Rectal smooth muscle tissue (tissue), 1 donor: ENCODE measurements at regions not wholly inside any gene's neighbourhood (a gene's known extent, or its start where the extent isn't known, plus 50 kb on each side); places are given as distances from the start of the nearest gene placed in this dataset.

Source experiments
- H3K27ac ChIP-seq: one replicate; pipeline ENCODE4 v1.7.0; 2013; ENCODE audit warnings: low read depth, low read length, inconsistent platforms
- H3K27me3 ChIP-seq: one replicate; pipeline ENCODE4 v1.7.0; 2013; ENCODE audit warnings: low read length; ENCODE audit not compliant: control insufficient read depth, insufficient read depth
- H3K36me3 ChIP-seq: one replicate; pipeline ENCODE4 v1.7.0; 2013; ENCODE audit warnings: low read length; ENCODE audit not compliant: control insufficient read depth, insufficient read depth
- H3K4me1 ChIP-seq: one replicate; pipeline ENCODE4 v1.7.0; 2013; ENCODE audit warnings: low read length; ENCODE audit not compliant: control insufficient read depth, insufficient read depth
- H3K4me3 ChIP-seq: one replicate; pipeline ENCODE4 v1.7.0; 2013; ENCODE audit warnings: low read length
- H3K9ac ChIP-seq: one replicate; pipeline ENCODE4 v1.7.0; 2013; ENCODE audit warnings: low read length

GRCh38 chr2:238710032-238710735 is 137.7 kb upstream of the TWIST2 start:
- H3K4me3 ChIP-seq: no peak overlapping the region
- peak overlapping the region; percentile 48 for H3K27ac ChIP-seq
- no peaks in the 10 kb centered on the region for H3K36me3 ChIP-seq
- no peak overlapping the region for H3K9ac ChIP-seq
- H3K4me1 ChIP-seq: peaks cover 16% of the 10 kb centered on the region
- H3K27me3 ChIP-seq: no peaks in the 10 kb centered on the region

- H3K4me1 ChIP-seq: peaks cover 16% of the 10 kb centered on the region
- H3K9ac ChIP-seq: no peak overlapping the region
- no peaks in the 10 kb centered on the region for H3K27me3 ChIP-seq
- H3K36me3 ChIP-seq: no peaks in the 10 kb centered on the region
- H3K4me3 ChIP-seq: no peak overlapping the region
- no peak overlapping the region for H3K27ac ChIP-seq
Observed at GRCh38 chr2:238710787-238711186, 137.1 kb upstream of the TWIST2 start.

- H3K27me3 ChIP-seq: no peaks in the 10 kb centered on the region
- no peak overlapping the region for H3K4me3 ChIP-seq
- no peak overlapping the region for H3K27ac ChIP-seq
- no peaks in the 10 kb centered on the region for H3K36me3 ChIP-seq
- no peak overlapping the region for H3K9ac ChIP-seq
- peaks cover 16% of the 10 kb centered on the region for H3K4me1 ChIP-seq
Observed at GRCh38 chr2:238711346-238711745, 136.5 kb upstream of the TWIST2 start.

GRCh38 chr2:238712011-238712410 is 135.9 kb upstream of the TWIST2 start:
- no peak overlapping the region for H3K27ac ChIP-seq
- H3K36me3 ChIP-seq: no peaks in the 10 kb centered on the region
- no peak overlapping the region for H3K9ac ChIP-seq
- H3K27me3 ChIP-seq: no peaks in the 10 kb centered on the region
- H3K4me3 ChIP-seq: no peak overlapping the region
- peaks cover 16% of the 10 kb centered on the region for H3K4me1 ChIP-seq

- Histone ChIP-seq H3K4me3 (no peak overlapping the region), H3K27ac (peak overlapping the region; percentile 67)
Observed at GRCh38 chr2:238713198-238713826, 134.6 kb upstream of the TWIST2 start.

GRCh38 chr2:238714038-238714528 is 133.8 kb upstream of the TWIST2 start:
- Histone ChIP-seq H3K36me3 (no peaks in the 10 kb centered on the region), H3K9ac (no peak overlapping the region), H3K4me1 (peaks cover 16% of the 10 kb centered on the region), H3K27me3 (no peaks in the 10 kb centered on the region), H3K4me3 (no peak overlapping the region), H3K27ac (peak overlapping the region; percentile 90)

More at GRCh38 chr2:238713198-238713826, 134.6 kb upstream of the TWIST2 start:
- no peaks in the 10 kb centered on the region for H3K27me3 ChIP-seq
- no peak overlapping the region for H3K9ac ChIP-seq
- no peaks in the 10 kb centered on the region for H3K36me3 ChIP-seq
- peaks cover 16% of the 10 kb centered on the region for H3K4me1 ChIP-seq

GRCh38 chr2:238716171-238716570 is 131.7 kb upstream of the TWIST2 start:
- no peaks in the 10 kb centered on the region for H3K36me3 ChIP-seq
- H3K4me3 ChIP-seq: no peak overlapping the region
- no peaks in the 10 kb centered on the region for H3K27me3 ChIP-seq
- no peak overlapping the region for H3K27ac ChIP-seq
- peaks cover 13% of the 10 kb centered on the region for H3K4me1 ChIP-seq
- no peak overlapping the region for H3K9ac ChIP-seq

- Histone ChIP-seq H3K4me3 (no peak overlapping the region), H3K27ac (no peak overlapping the region), H3K4me1 (peaks cover 13% of the 10 kb centered on the region), H3K27me3 (no peaks in the 10 kb centered on the region), H3K36me3 (no peaks in the 10 kb centered on the region), H3K9ac (no peak overlapping the region)
Observed at GRCh38 chr2:238716585-238716984, 131.3 kb upstream of the TWIST2 start.

GRCh38 chr2:238717084-238717483 is 130.8 kb upstream of the TWIST2 start:
- H3K27ac ChIP-seq: no peak overlapping the region
- H3K36me3 ChIP-seq: no peaks in the 10 kb centered on the region
- no peaks in the 10 kb centered on the region for H3K27me3 ChIP-seq
- H3K9ac ChIP-seq: no peak overlapping the region
- peaks cover 13% of the 10 kb centered on the region for H3K4me1 ChIP-seq
- no peak overlapping the region for H3K4me3 ChIP-seq

GRCh38 chr2:238719641-238720040 is 128.2 kb upstream of the TWIST2 start:
- Histone ChIP-seq H3K27me3 (no peaks in the 10 kb centered on the region), H3K4me3 (no peak overlapping the region), H3K9ac (no peak overlapping the region), H3K36me3 (no peaks in the 10 kb centered on the region), H3K27ac (no peak overlapping the region), H3K4me1 (peaks cover 5% of the 10 kb centered on the region)

- no peak overlapping the region for H3K4me3 ChIP-seq
- peaks cover 11% of the 10 kb centered on the region for H3K4me1 ChIP-seq
- no peaks in the 10 kb centered on the region for H3K36me3 ChIP-seq
- no peaks in the 10 kb centered on the region for H3K27me3 ChIP-seq
- no peak overlapping the region for H3K27ac ChIP-seq
- H3K9ac ChIP-seq: no peak overlapping the region
Observed at GRCh38 chr2:238720232-238720672, 127.6 kb upstream of the TWIST2 start.

GRCh38 chr2:238722181-238722580 is 125.7 kb upstream of the TWIST2 start:
- Histone ChIP-seq H3K36me3 (no peaks in the 10 kb centered on the region), H3K27me3 (no peaks in the 10 kb centered on the region)

GRCh38 chr2:238722883-238723282 is 125.0 kb upstream of the TWIST2 start:
- H3K36me3 ChIP-seq: no peaks in the 10 kb centered on the region
- no peak overlapping the region for H3K9ac ChIP-seq
- no peaks in the 10 kb centered on the region for H3K27me3 ChIP-seq
- peaks cover 31% of the 10 kb centered on the region for H3K4me1 ChIP-seq
- no peak overlapping the region for H3K27ac ChIP-seq
- no peak overlapping the region for H3K4me3 ChIP-seq

More at GRCh38 chr2:238722181-238722580, 125.7 kb upstream of the TWIST2 start:
- Histone ChIP-seq H3K27ac (no peak overlapping the region), H3K4me3 (no peak overlapping the region), H3K9ac (no peak overlapping the region), H3K4me1 (peaks cover 24% of the 10 kb centered on the region)
